GM18907 (cell line): ENCODE measurements at regions not wholly inside any gene's neighbourhood (a gene's known extent, or its start where the extent isn't known, plus 50 kb on each side); places are given as distances from the start of the nearest gene placed in this dataset.

Experiments used
- ATAC-seq: cut with Tn5 transposase; IDR thresholded peaks from one replicate; pipeline ENCODE4 v1.9.1; 2021; ENCODE audit warnings: mild to moderate bottlenecking, moderate library complexity; ENCODE audit not compliant: unreplicated experiment

- ATAC-seq = no peak
Observed at GRCh38 chr2:81940266-81940955, 1635.9 kb upstream of the LRRTM1 start.

DNA sequence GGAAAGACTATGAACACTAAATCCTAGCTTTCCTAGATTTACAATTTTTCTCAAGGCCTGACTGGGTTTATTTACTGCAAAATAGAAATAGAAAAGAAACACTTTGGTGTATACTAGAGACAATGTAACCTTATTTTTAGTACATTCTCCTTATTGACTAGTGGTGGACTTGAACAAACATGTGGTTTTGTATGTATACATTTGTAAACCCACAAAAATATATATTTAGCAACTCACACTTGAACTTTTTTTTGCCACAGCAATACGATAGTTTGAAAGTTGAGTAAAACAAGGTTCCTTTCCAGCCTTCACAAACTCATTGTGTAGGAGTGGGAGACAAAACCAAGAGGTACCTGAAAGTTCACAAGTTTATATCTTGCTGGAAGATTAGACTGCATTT is 1633.4 kb upstream of the LRRTM1 start:
- ATAC-seq = no peak

GRCh38 chr2:81903534-81903933 is 1599.0 kb upstream of the LRRTM1 start:
- no peak for ATAC-seq

- no peak for ATAC-seq
Observed at GRCh38 chr2:81901017-81901416, 1596.5 kb upstream of the LRRTM1 start.

DNA sequence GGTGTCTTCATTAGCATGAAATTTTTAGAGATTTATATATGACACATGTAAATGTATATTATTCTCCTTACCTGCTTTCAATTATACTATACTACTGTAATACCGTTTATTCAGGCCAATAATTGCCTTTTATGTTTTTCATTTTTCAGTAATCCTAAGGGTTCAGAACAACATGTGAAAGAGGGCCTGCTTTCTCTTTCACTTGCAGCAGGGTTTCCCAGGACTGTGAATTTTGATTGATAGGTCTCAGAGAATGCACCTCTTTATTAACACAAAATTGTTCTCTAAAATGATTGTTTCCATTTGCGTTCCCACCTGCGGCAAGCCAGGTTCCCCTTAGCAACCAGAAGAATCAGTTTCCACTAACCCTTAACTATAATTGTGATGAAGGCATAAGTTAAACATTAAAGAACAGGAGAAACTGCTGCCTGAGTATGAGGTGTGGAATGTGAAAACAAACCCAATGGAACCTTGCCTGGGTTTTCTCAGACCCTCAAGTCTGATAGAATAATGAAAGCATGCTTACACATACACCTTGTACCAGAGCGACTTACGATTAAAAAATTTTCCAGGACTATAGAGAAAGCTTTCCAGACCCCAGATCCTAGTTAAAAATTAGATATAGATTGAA is 1591.2 kb upstream of the LRRTM1 start:
- ATAC-seq = no peak

DNA sequence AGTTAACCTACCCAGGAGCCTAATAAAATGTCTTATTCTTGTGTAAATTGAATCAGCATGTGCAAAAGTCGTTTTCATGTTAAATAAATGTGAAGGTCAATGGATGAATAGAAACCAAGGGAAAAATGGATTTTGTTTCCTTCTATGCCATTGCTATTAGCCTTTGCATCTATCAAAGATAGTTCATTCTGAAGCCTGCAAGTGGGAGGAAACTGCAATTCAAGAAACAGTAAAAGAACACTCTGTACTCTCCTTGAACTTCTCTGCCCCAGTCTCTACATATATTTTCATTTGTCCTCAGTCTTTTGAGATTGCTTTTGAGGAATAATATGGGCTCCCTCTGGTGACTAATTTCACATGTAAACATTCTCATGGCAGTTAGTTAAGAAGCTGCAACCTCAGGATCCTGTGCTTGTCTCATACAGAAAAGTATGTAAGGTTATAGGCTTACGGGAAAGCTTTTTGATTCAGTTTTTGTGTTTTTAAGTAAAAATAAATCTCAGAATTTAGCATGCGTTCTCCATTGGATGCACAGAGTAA is 1590.0 kb upstream of the LRRTM1 start:
- no peak for ATAC-seq

GRCh38 chr2:81876624-81877023 is 1572.1 kb upstream of the LRRTM1 start:
- no peak for ATAC-seq

DNA sequence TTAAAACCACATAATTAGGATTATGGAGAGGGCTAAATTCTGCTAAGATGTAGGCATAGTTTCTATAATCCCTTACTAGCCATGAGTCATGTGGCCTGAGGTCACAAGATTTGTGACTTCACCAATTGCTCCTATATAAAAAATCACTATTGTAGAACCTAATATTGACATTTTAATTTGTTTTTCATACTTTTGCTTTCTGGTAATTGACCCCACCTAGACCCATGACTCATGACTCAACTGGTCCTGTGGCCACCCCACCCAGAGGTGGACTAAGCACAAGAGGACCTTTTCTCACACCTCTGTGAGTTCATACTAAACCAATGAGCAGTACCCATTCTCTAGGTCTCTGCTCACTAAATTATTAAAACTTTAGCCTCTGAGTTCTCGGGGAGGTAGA is 1567.5 kb upstream of the LRRTM1 start:
- ATAC-seq = no peak

- ATAC-seq = no peak
Observed at GRCh38 chr2:81870119-81870518, 1565.6 kb upstream of the LRRTM1 start.

GRCh38 chr2:81858998-81859397 is 1554.4 kb upstream of the LRRTM1 start:
- ATAC-seq = no peak

- ATAC-seq = no peak
Observed at GRCh38 chr2:81853341-81853740, 1548.8 kb upstream of the LRRTM1 start.

DNA sequence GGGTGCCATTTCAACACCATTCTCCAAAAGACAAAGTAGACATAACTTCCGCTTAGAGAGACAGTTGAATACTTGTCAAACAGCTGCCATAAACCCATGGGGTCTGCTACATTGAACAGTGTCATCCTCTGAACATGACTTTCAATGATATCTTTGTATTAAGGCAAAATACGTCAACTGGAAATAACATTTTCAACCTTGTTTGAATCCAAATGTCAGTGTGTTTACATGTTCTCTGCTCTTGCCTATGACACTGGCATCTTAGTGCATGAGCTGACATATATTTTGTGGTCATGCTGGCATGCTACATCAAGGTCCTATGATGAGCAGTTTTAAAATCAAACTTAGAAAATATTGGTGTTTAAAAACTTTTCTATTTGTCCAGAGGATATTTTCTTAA is 1548.1 kb upstream of the LRRTM1 start:
- no peak for ATAC-seq

- no peak for ATAC-seq
Observed at GRCh38 chr2:81839780-81840179, 1535.2 kb upstream of the LRRTM1 start.

DNA sequence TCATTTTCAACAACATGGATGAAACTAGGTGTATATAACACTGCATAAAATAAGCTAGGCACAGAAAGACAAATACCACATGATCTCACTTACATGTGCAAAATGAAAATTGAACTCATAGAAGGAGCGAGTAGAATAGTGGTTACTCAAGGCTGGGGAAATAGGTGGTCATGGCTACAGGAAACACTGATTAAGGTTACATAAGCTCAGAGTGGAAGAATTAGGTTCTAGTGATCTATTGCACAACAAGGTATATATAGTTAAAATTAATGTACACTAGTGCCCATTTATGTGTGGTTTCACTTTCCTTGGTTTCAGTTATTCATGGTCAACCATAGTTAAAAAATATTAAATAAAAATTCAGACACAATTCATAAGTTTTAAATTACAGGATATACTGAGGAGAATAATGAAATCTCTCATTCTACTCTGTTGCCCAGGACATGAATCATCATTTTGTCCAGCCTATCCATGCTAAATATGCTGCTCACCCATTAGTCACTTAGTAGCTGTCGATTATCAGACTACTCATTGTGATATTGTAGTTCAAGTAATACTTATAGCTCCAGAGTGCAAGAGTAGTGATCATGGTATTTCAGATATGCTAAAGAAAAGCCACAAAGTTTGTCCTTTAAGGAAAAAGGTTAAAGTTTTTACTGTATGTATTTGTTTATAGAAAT is 1530.9 kb upstream of the LRRTM1 start:
- ATAC-seq = no peak

GRCh38 chr2:81786811-81787210 is 1482.3 kb upstream of the LRRTM1 start:
- ATAC-seq = no peak

GRCh38 chr2:81767187-81767912 is 1462.8 kb upstream of the LRRTM1 start:
- ATAC-seq = no peak

GRCh38 chr2:81747481-81748070 is 1443.0 kb upstream of the LRRTM1 start:
- ATAC-seq = no peak

GRCh38 chr2:81739966-81740365 is 1435.4 kb upstream of the LRRTM1 start:
- no peak for ATAC-seq

DNA sequence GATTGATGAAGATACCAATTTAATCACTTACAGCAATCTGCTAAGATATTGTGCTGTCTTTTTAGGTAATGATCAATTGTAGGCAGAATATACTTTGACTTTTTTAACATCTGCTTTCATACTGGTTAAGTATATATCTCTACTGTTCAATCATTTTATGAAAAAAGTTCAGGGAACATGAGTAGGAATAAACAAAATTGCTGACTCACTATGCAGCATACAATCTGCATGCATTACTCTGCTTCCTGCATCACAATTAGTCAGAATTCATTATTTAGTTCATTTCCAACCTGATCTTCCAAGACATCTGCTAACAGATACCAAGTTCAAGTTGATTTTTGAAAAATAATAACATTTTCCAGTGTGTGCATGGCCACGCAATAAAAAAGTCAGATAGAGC is 1430.4 kb upstream of the LRRTM1 start:
- no peak for ATAC-seq

- ATAC-seq = no peak
Observed at GRCh38 chr2:81714817-81715216, 1410.3 kb upstream of the LRRTM1 start.

- no peak for ATAC-seq
Observed at GRCh38 chr2:81706856-81707255, 1402.3 kb upstream of the LRRTM1 start.
